HEK293T (cell line): ENCODE measurements at regions not wholly inside any gene's neighbourhood (a gene's known extent, or its start where the extent isn't known, plus 50 kb on each side); places are given as distances from the start of the nearest gene placed in this dataset.
"Not testable (repeated sequence)": the region's sequence is repeated elsewhere in the genome, so short reads cannot be mapped to it uniquely, and the experiment has no call there.

Experiments used
- CTCF ChIA-PET: fragments of 350-600 bp; formaldehyde crosslinking; extraction: SDS; loops from one replicate; lab custom pipeline; 2021; ENCODE audit warnings: antibody characterized with exemption, inconsistent platforms; lab: Yijun Ruan, JAX
- POLR2A ChIA-PET: fragments of 350-600 bp; formaldehyde crosslinking; extraction: SDS; loops from one replicate; lab custom pipeline; 2020; ENCODE audit warnings: antibody characterized with exemption, inconsistent platforms; lab: Yijun Ruan, JAX
- DNase-seq: peaks from one replicate; pipeline ENCODE4 v3.0.0; 2012; ENCODE audit warnings: mixed read lengths; ENCODE audit errors: extremely low spot score
- ARNT ChIP-seq: fragments of 450-650 bp; IDR thresholded peaks from 2 replicates; pipeline ENCODE4 v1.6.1; 2017; ENCODE audit warnings: mild to moderate bottlenecking
- BHLHE40 ChIP-seq: fragments of 450-650 bp; IDR thresholded peaks from 2 replicates; pipeline ENCODE4 v1.6.1; 2016; ENCODE audit warnings: mild to moderate bottlenecking, moderate library complexity, borderline replicate concordance
- CTBP1 ChIP-seq: fragments of 450-650 bp; IDR thresholded peaks from 2 replicates; pipeline ENCODE4 v1.6.1; 2016; ENCODE audit warnings: borderline replicate concordance
- ELF4 ChIP-seq: fragments of 450-650 bp; IDR thresholded peaks from 2 replicates; pipeline ENCODE4 v1.6.1; 2017; ENCODE audit warnings: antibody characterized with exemption
- FOXA1 ChIP-seq: fragments of 450-650 bp; IDR thresholded peaks from 2 replicates; pipeline ENCODE4 v1.6.1; 2016; ENCODE audit warnings: mild to moderate bottlenecking
- FOXK2 ChIP-seq: fragments of 450-650 bp; IDR thresholded peaks from 2 replicates; pipeline ENCODE4 v1.6.1; 2016; ENCODE audit warnings: mild to moderate bottlenecking
- FOXM1 ChIP-seq: fragments of 450-650 bp; IDR thresholded peaks from 2 replicates; pipeline ENCODE4 v1.6.1; 2017; ENCODE audit warnings: mild to moderate bottlenecking, borderline replicate concordance
- HDGF ChIP-seq: fragments of 450-650 bp; IDR thresholded peaks from 2 replicates; pipeline ENCODE4 v1.6.1; 2017; ENCODE audit warnings: antibody characterized with exemption, borderline replicate concordance
- L3MBTL2 ChIP-seq: fragments of 450-650 bp; conservative IDR thresholded peaks from 2 replicates; pipeline ENCODE4 v1.6.1; 2016; ENCODE audit warnings: mild to moderate bottlenecking
- LEF1 ChIP-seq: fragments of 450-650 bp; IDR thresholded peaks from 2 replicates; pipeline ENCODE4 v1.6.1; 2017; ENCODE audit warnings: mild to moderate bottlenecking, borderline replicate concordance
- NFRKB ChIP-seq: fragments of 450-650 bp; IDR thresholded peaks from 2 replicates; pipeline ENCODE4 v1.6.1; 2016; ENCODE audit warnings: mild to moderate bottlenecking, moderate library complexity
- PKNOX1 ChIP-seq: fragments of 450-650 bp; IDR thresholded peaks from 2 replicates; pipeline ENCODE4 v1.6.1; 2016
- SP1 ChIP-seq: fragments of 450-650 bp; IDR thresholded peaks from 2 replicates; pipeline ENCODE4 v1.6.1; 2017
- SUZ12 ChIP-seq: fragments of 450-650 bp; IDR thresholded peaks from 2 replicates; pipeline ENCODE4 v1.6.1; 2016; ENCODE audit warnings: mild to moderate bottlenecking
- TARDBP ChIP-seq: fragments of 450-650 bp; IDR thresholded peaks from 2 replicates; pipeline ENCODE4 v1.6.1; 2016
- ZNF384 ChIP-seq: fragments of 450-650 bp; IDR thresholded peaks from 2 replicates; pipeline ENCODE4 v1.6.1; 2016

- TF ChIP-seq CTBP1 (no peak), ARNT (no peak), ELF4 (no peak), SUZ12 (no peak), HDGF (no peak), SP1 (no peak), FOXM1 (no peak), NFRKB (no peak), LEF1 (no peak), TARDBP (no peak), BHLHE40 (no peak), FOXK2 (no peak), PKNOX1 (no peak), ZNF384 (no peak), FOXA1 (no peak)
- no peak for DNase-seq
- ChIA-PET CTCF (interaction anchor here (0.6 kb wide), 1 partner anchor 19 kb away, joined by 3 read pairs; no protein-coding TSS in a partner anchor), POLR2A (no interaction called here)
These were observed 100.9 kb upstream of the SETBP1 start for GRCh38 chr18:44579745-44580144.

- POLR2A ChIA-PET, result no interaction called here
- CTCF ChIA-PET, result interaction anchor here (0.6 kb wide), 1 partner anchor 18 kb away, joined by 3 read pairs; no protein-coding TSS in a partner anchor
- TF ChIP-seq FOXA1, result no peak
- no peak for TF ChIP-seq HDGF
- no peak for TF ChIP-seq NFRKB
- TF ChIP-seq PKNOX1, result no peak
- TF ChIP-seq CTBP1, result no peak
- TF ChIP-seq SUZ12, result no peak
- DNase-seq, result no peak
These were observed 100.5 kb upstream of the SETBP1 start for GRCh38 chr18:44580159-44580558.

- POLR2A ChIA-PET, DNase-seq, CTCF ChIA-PET: not testable (repeated sequence)
These were observed 99.9 kb upstream of the SETBP1 start for GRCh38 chr18:44580782-44581181.

- no peak for DNase-seq
- TF ChIP-seq FOXM1 (no peak), ELF4 (no peak), LEF1 (no peak), ZNF384 (no peak), FOXK2 (no peak), SUZ12 (no peak), NFRKB (no peak)
- ChIA-PET CTCF (interaction anchor here (0.6 kb wide), 1 partner anchor 679 kb away, joined by 3 read pairs; no protein-coding TSS in a partner anchor), POLR2A (no interaction called here)
These were observed 98.2 kb upstream of the SETBP1 start for GRCh38 chr18:44582456-44582855.

GRCh38 chr18:44584900-44585299 lies 95.8 kb upstream of the SETBP1 start:
- ChIA-PET CTCF (no interaction called here), POLR2A (no interaction called here)
- no peak for DNase-seq
- TF ChIP-seq TARDBP (no peak), PKNOX1 (no peak), SUZ12 (no peak), ZNF384 (no peak), CTBP1 (no peak), HDGF (no peak), LEF1 (no peak), ARNT (no peak), L3MBTL2 (no peak), FOXK2 (no peak), ELF4 (no peak)

- TF ChIP-seq ELF4 (no peak), NFRKB (no peak), ZNF384 (no peak), TARDBP (no peak)
- DNase-seq, result no peak
- POLR2A ChIA-PET, result no interaction called here
- CTCF ChIA-PET, result no interaction called here
These were observed 93.7 kb upstream of the SETBP1 start for GRCh38 chr18:44586782-44587524.

GRCh38 chr18:44588508-44588907 lies 92.2 kb upstream of the SETBP1 start:
- DNase-seq, result no peak
- TF ChIP-seq ZNF384 (no peak), CTBP1 (no peak), FOXM1 (no peak), PKNOX1 (no peak), TARDBP (no peak), ARNT (no peak), FOXK2 (no peak)
- POLR2A ChIA-PET, result no interaction called here
- CTCF ChIA-PET, result no interaction called here
